Skin epidermis (tissue), 12 donors: ENCODE measurements at regions not wholly inside any gene's neighbourhood (a gene's known extent, or its start where the extent isn't known, plus 50 kb on each side); places are given as distances from the start of the nearest gene placed in this dataset.

Experiments used
- H3K27ac ChIP-seq, 21 experiments: fragments of 200-600 bp; sonication (generic) in 11 of 21; one replicate each; pipeline ENCODE4 v1.5.0; 2020; ENCODE audit warnings: mild to moderate bottlenecking in 3 of 21, inconsistent platforms in 2 of 21, moderate library complexity in 2 of 21
- H3K4me3 ChIP-seq, 7 experiments: fragments of 200-600 bp; sonication (generic) in 2 of 7; one replicate each; pipeline ENCODE4 v1.5.0; 2020; ENCODE audit warnings: inconsistent platforms in 2 of 7, mild to moderate bottlenecking in 2 of 7, moderate library complexity in 1 of 7

- Histone ChIP-seq H3K4me3 (no peak overlapping the region), H3K27ac (no peak overlapping the region)
These were observed 53.0 kb upstream of the INSIG1 start for GRCh38 chr7:155244675-155245074.

DNA sequence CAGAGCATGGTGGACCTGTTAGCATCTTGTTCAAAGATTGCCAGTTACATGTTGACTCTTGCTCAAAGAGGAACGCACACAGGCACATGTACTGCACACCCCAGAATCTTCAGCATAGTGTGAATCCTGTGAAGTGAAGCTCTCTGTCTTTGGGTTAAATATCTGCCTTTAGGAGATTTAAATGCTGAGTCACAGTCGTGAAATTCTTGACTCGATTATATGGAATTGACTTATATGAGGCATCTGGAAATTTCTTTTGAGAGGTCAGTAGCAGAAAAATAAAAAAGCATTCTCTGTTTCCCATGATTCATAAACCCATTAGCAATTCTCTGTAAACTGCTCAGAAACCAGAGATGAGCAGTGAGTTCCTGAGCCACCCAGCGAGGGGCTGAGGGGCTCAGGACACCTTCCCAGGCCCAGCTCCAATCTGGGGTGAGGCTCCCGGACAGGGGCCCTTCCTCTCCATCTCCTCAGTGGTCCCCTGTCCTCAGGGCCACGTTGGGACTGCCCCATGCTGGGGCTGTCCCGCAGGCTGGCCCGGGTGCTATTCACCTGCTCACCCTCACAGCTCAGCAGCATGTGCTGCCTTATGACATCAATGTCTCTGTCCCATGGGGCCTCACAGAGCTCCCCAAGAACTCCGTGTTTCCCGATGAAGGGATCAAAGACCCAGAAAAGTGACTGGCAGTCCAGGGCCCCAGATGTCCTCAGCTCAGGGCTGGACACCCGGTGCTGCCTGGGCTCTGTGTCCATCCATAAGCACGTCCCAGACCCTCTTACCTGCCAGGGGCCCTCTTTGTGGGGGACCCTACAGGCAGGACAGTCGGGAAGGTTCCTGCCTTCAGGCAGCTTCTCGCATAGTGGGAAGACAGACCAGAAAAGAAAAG, 50.0 kb upstream of the INSIG1 start:
- no peak overlapping the region for H3K4me3 ChIP-seq
- no peak overlapping the region for H3K27ac ChIP-seq
